ENCODE measurements at regions not wholly inside any gene's neighbourhood (a gene's known extent, or its start where the extent isn't known, plus 50 kb on each side); places are given as distances from the start of the nearest gene placed in this dataset.

DNA sequence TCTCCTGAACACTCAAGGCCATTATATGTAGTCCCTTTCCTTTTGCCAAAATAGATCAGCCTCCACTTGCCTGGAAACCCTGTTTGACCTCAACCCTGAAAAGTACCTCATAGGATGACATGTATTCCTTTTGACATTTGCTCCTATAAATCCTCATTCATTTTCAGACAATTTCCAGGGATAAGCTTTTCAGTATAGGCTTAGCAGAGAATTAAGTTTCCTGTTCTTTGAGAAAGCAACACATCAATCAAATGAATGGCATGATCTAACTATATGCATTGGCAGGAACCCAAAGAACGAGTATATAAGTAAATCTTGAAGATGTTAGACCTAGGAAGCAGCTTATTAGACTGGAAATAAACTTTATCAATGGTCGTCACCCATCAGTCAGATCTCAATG lies 483.0 kb downstream of the CCDC85A start:
- Histone ChIP-seq H3K4me1 (no peaks in the 10 kb centered on the region), H3K27ac (no peak overlapping the region), H3K36me3 (no peaks in the 10 kb centered on the region), H3K9me3 (peaks cover 0 to 2% (median 2%) of the 10 kb centered on the region in 3 donors), H3K4me3 (no peak overlapping the region), H3K27me3 (no peaks in the 10 kb centered on the region)
- intact Hi-C loops (cut with DNase I) = no loop called here
- 13 to 28% methylated on average over 2 of the region's 2 CpGs for WGBS, 2 donors
- DNase-seq = no peak
- no peak for TF ChIP-seq POLR2A (IDR thresholded peaks at IDR 0.05)
- TF ChIP-seq, protein P1, sequence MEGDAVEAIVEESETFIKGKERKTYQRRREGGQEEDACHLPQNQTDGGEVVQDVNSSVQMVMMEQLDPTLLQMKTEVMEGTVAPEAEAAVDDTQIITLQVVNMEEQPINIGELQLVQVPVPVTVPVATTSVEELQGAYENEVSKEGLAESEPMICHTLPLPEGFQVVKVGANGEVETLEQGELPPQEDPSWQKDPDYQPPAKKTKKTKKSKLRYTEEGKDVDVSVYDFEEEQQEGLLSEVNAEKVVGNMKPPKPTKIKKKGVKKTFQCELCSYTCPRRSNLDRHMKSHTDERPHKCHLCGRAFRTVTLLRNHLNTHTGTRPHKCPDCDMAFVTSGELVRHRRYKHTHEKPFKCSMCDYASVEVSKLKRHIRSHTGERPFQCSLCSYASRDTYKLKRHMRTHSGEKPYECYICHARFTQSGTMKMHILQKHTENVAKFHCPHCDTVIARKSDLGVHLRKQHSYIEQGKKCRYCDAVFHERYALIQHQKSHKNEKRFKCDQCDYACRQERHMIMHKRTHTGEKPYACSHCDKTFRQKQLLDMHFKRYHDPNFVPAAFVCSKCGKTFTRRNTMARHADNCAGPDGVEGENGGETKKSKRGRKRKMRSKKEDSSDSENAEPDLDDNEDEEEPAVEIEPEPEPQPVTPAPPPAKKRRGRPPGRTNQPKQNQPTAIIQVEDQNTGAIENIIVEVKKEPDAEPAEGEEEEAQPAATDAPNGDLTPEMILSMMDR (IDR thresholded peaks at IDR 0.05) = no peak

DNA sequence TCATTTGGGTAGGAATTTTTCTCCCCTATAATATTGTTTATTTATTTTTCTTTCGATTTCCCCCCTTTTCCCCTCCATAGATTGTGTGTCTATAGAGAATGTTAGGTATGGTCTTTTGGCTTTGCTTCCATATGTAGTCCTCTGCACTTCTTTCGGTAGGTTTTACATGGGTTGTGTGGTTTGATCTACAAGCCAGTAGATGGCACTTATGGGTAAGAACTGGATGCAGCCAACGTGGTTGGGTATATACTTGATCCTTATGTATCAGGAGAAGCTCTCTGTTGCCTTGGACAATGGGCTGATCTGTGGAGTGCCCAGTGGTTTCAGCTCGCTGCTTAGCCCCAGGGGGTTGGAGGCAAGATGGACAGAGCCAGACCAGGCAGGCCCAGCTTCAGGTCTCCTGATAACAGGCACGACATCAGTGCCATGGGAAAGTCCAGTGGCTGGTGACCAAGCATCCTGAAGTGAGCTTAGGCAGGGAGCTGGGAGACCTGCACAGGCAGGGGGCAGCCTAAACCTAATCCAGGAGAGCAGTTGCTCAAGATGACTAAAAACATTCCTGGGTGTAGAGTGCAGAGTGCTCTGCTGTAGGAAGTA lies 488.3 kb downstream of the CCDC85A start:
- intact Hi-C loops (cut with DNase I) = no loop called here
- Histone ChIP-seq H3K4me1 (no peaks in the 10 kb centered on the region), H3K36me3 (no peaks in the 10 kb centered on the region), H3K27me3 (no peaks in the 10 kb centered on the region), H3K9me3 (peaks cover 4 to 21% (median 19%) of the 10 kb centered on the region in 3 donors), H3K4me3 (no peak overlapping the region), H3K27ac (no peak overlapping the region)
- WGBS, 2 donors = 51 to 53% methylated on average over 3 of the region's 5 CpGs
- DNase-seq = no peak
- no peak for TF ChIP-seq POLR2A (IDR thresholded peaks at IDR 0.05)
- TF ChIP-seq, protein P1 (IDR thresholded peaks at IDR 0.05) = no peak

DNA sequence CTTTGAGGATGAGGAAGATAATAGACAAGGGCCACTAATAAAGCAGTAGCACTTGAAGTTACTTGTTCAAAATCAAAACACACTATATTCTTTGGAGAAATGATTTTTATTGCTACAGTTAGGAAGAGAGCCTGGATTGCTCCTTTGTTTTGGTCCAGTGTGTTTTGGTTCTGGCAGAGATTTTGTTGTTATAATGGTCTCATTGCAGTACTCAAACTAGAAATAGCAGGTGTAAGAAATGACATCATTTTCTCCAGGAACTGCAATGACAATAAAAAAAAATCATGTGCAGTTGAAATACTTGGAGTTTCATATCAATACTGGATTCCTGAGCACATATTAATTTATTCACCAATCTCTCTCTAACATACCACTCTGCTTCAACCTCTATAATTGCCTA lies 490.3 kb downstream of the CCDC85A start:
- Histone ChIP-seq H3K36me3 (no peaks in the 10 kb centered on the region), H3K9me3 (peaks cover 4 to 21% (median 19%) of the 10 kb centered on the region in 3 donors), H3K27ac (no peak overlapping the region), H3K4me1 (no peaks in the 10 kb centered on the region), H3K4me3 (no peak overlapping the region), H3K27me3 (no peaks in the 10 kb centered on the region)
- DNase-seq = no peak
- intact Hi-C loops (cut with DNase I) = no loop called here
- TF ChIP-seq, protein P1 (IDR thresholded peaks at IDR 0.05) = no peak
- no peak for TF ChIP-seq POLR2A (IDR thresholded peaks at IDR 0.05)

DNA sequence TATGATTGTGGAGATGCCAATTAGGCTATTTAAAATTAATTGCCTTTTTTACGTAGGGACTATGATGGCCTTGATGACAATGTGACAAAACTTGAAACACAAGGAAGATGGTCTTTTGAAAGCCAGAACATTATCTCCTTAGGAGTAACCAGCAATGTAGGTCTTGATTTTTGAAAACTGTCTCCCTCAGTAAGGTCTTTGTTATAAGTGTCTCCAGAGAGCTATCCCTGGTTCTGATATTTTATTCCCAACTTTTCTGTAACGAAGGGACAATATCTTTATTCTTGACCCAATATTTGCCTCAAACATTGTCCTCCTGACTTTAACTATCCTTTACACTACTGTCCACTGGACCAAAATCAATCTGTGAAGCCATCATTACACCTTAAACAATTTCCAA lies 493.2 kb downstream of the CCDC85A start:
- peaks cover 4 to 17% (median 15%) of the 10 kb centered on the region in 3 donors for H3K9me3 ChIP-seq
- H3K27ac ChIP-seq = no peak overlapping the region
- intact Hi-C loops (cut with DNase I) = no loop called here
- no peak overlapping the region for H3K4me3 ChIP-seq
- no peaks in the 10 kb centered on the region for H3K27me3 ChIP-seq
- 58 to 62% methylated on average over 2 of the region's 2 CpGs for WGBS, 2 donors
- TF ChIP-seq, protein P1 (IDR thresholded peaks at IDR 0.05) = no peak
- no peak for TF ChIP-seq POLR2A (IDR thresholded peaks at IDR 0.05)
- H3K36me3 ChIP-seq = no peaks in the 10 kb centered on the region
- H3K4me1 ChIP-seq = no peaks in the 10 kb centered on the region
- DNase-seq = no peak

DNA sequence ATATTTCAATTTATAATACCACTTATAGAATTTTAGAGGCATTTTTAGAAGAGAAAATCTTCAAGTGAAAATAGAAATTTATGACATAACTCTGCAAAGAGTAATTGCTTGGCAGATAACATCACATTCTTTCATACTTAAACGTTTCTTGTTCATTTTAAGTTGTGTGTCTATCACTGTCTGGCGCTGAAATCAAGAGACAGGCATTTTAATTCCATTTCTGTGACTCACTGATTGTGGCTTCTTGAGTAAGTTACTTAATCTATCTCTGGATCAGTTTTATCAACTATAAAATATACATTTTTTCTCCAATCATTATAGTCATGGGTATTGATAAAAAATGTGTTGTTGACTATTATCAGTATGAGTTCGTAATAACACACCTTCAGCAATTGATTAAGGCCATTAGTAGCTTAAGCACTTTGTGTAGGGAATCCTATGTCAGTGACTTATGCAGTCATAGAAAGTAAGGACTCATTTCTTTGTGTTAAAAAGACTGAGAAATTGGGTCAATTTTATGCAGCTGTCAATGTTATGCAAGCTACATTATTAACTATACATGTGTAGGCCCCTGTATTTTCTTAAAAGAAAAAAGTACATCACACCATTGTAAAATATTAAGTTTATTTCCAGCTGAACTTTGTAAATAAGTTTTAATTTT lies 497.3 kb downstream of the CCDC85A start:
- TF ChIP-seq POLR2A (IDR thresholded peaks at IDR 0.05) = no peak
- TF ChIP-seq, protein P1 (IDR thresholded peaks at IDR 0.05) = no peak

More for the DNA sequence above, 497.3 kb downstream of the CCDC85A start:
- no peak overlapping the region for H3K4me3 ChIP-seq
- WGBS, 2 donors = 48 to 61% methylated on average over 3 of the region's 3 CpGs
- no peaks in the 10 kb centered on the region for H3K9me3 ChIP-seq
- H3K27me3 ChIP-seq = no peaks in the 10 kb centered on the region
- intact Hi-C loops (cut with DNase I) = no loop called here
- H3K27ac ChIP-seq = no peak overlapping the region
- no peaks in the 10 kb centered on the region for H3K36me3 ChIP-seq
- no peaks in the 10 kb centered on the region for H3K4me1 ChIP-seq
- DNase-seq = no peak

All from esophagus squamous epithelium (tissue), 5 donors.